ENCODE measurements at regions not wholly inside any gene's neighbourhood (a gene's known extent, or its start where the extent isn't known, plus 50 kb on each side); places are given as distances from the start of the nearest gene placed in this dataset.

- no peak for DNase-seq
- in situ Hi-C loops (cut with MboI): no loop called here
Observed at GRCh38 chr15:61613729-61614128, 384.6 kb upstream of the RORA start.

GRCh38 chr15:61613138-61613537 is 384.0 kb upstream of the RORA start:
- no peaks in the 10 kb centered on the region for H4K20me1 ChIP-seq (ENCODE audit: insufficient read depth)
- in situ Hi-C loops (cut with MboI): no loop called here
- H3K27me3 ChIP-seq (replicated peaks; ENCODE audit: insufficient read depth): no peaks in the 10 kb centered on the region
- H3K27ac ChIP-seq: no peak overlapping the region
- H3K4me1 ChIP-seq (ENCODE audit: insufficient read depth): no peaks in the 10 kb centered on the region
- H3K79me2 ChIP-seq (ENCODE audit: insufficient read depth): no peaks in the 10 kb centered on the region
- H3K9me2 ChIP-seq (ENCODE audit: insufficient read depth): no peaks in the 10 kb centered on the region
- H3F3A ChIP-seq (ENCODE audit: insufficient read depth): no peaks in the 10 kb centered on the region
- no peak for DNase-seq
- H2AFZ ChIP-seq: no peak overlapping the region
- TF ChIP-seq EZH2phosphoT487 (IDR thresholded peaks at IDR 0.05; ENCODE audit: insufficient read depth, low read depth) (no peak), EZH2 (IDR thresholded peaks at IDR 0.05; ENCODE audit: insufficient read depth, poor library complexity, severe bottlenecking) (no peak)
- no peak overlapping the region for H3K4me2 ChIP-seq (ENCODE audit: unreplicated experiment)
- H3K9me3 ChIP-seq (ENCODE audit: low read depth): no peaks in the 10 kb centered on the region
- H3K36me3 ChIP-seq (ENCODE audit: low read depth): no peaks in the 10 kb centered on the region
- H3K9ac ChIP-seq: no peak overlapping the region
- no peak overlapping the region for H3K4me3 ChIP-seq

More at GRCh38 chr15:61613729-61614128, 384.6 kb upstream of the RORA start:
- no peak overlapping the region for H2AFZ ChIP-seq
- no peaks in the 10 kb centered on the region for H3K79me2 ChIP-seq (ENCODE audit: insufficient read depth)
- H3K9me3 ChIP-seq (ENCODE audit: low read depth): no peaks in the 10 kb centered on the region
- H3K27ac ChIP-seq: no peak overlapping the region
- no peak overlapping the region for H3K9ac ChIP-seq
- H3K27me3 ChIP-seq (replicated peaks; ENCODE audit: insufficient read depth): no peaks in the 10 kb centered on the region
- no peaks in the 10 kb centered on the region for H3K36me3 ChIP-seq (ENCODE audit: low read depth)
- H3K9me2 ChIP-seq (ENCODE audit: insufficient read depth): no peaks in the 10 kb centered on the region
- no peak for TF ChIP-seq EZH2 (IDR thresholded peaks at IDR 0.05; ENCODE audit: insufficient read depth, poor library complexity, severe bottlenecking)
- no peaks in the 10 kb centered on the region for H4K20me1 ChIP-seq (ENCODE audit: insufficient read depth)
- H3K4me1 ChIP-seq (ENCODE audit: insufficient read depth): no peaks in the 10 kb centered on the region
- H3F3A ChIP-seq (ENCODE audit: insufficient read depth): no peaks in the 10 kb centered on the region
- no peak overlapping the region for H3K4me3 ChIP-seq
- H3K4me2 ChIP-seq (ENCODE audit: unreplicated experiment): no peak overlapping the region

DNA sequence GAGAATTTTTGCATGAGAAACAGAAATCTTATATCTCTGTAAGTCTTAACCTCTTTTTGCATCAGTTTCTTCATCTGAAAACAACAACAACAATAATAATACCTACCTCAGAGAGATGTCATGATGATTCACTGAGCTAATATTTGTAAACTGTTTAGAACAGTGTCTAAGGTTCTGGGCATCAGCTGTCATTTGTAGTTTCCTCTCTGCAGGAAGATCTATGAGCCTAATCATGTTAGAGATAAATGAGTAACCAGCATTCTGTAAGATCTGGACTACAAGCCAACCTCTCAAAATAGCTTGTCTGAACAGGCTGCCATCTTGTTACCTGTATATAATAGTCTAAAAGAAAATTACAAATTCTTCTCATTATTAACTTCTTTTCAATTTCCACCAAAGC is 383.0 kb upstream of the RORA start:
- Histone ChIP-seq H3K4me1 (ENCODE audit: insufficient read depth) (no peaks in the 10 kb centered on the region), H3K79me2 (ENCODE audit: insufficient read depth) (no peaks in the 10 kb centered on the region), H3K9me2 (ENCODE audit: insufficient read depth) (no peaks in the 10 kb centered on the region), H3K27me3 (replicated peaks; ENCODE audit: insufficient read depth) (no peaks in the 10 kb centered on the region), H3K9me3 (ENCODE audit: low read depth) (no peaks in the 10 kb centered on the region), H3K4me2 (ENCODE audit: unreplicated experiment) (no peak overlapping the region), H3K4me3 (no peak overlapping the region), H4K20me1 (ENCODE audit: insufficient read depth) (no peaks in the 10 kb centered on the region), H3K36me3 (ENCODE audit: low read depth) (no peaks in the 10 kb centered on the region), H2AFZ (no peak overlapping the region), H3K9ac (no peak overlapping the region), H3K27ac (no peak overlapping the region), H3F3A (ENCODE audit: insufficient read depth) (no peaks in the 10 kb centered on the region)
- in situ Hi-C loops (cut with MboI): no loop called here
- no peak for DNase-seq
- TF ChIP-seq EZH2phosphoT487 (IDR thresholded peaks at IDR 0.05; ENCODE audit: insufficient read depth, low read depth) (no peak), EZH2 (IDR thresholded peaks at IDR 0.05; ENCODE audit: insufficient read depth, poor library complexity, severe bottlenecking) (no peak)

GRCh38 chr15:61605343-61605742 is 376.2 kb upstream of the RORA start:
- no peaks in the 10 kb centered on the region for H3K9me3 ChIP-seq (ENCODE audit: low read depth)
- DNase-seq: no peak
- in situ Hi-C loops (cut with MboI): no loop called here

GRCh38 chr15:61598655-61599054 is 369.6 kb upstream of the RORA start:
- Histone ChIP-seq H3K4me2 (ENCODE audit: unreplicated experiment) (no peak overlapping the region), H3K9me3 (ENCODE audit: low read depth) (no peaks in the 10 kb centered on the region), H3K79me2 (ENCODE audit: insufficient read depth) (no peaks in the 10 kb centered on the region), H4K20me1 (ENCODE audit: insufficient read depth) (no peaks in the 10 kb centered on the region), H3K27me3 (replicated peaks; ENCODE audit: insufficient read depth) (no peaks in the 10 kb centered on the region), H3K4me3 (no peak overlapping the region), H3F3A (ENCODE audit: insufficient read depth) (no peaks in the 10 kb centered on the region), H3K9ac (no peak overlapping the region), H3K4me1 (ENCODE audit: insufficient read depth) (no peaks in the 10 kb centered on the region), H3K27ac (no peak overlapping the region), H3K9me2 (ENCODE audit: insufficient read depth) (no peaks in the 10 kb centered on the region), H3K36me3 (ENCODE audit: low read depth) (no peaks in the 10 kb centered on the region), H2AFZ (no peak overlapping the region)
- in situ Hi-C loops (cut with MboI): no loop called here
- TF ChIP-seq EZH2phosphoT487 (IDR thresholded peaks at IDR 0.05; ENCODE audit: insufficient read depth, low read depth) (no peak), EZH2 (IDR thresholded peaks at IDR 0.05; ENCODE audit: insufficient read depth, poor library complexity, severe bottlenecking) (no peak)
- no peak for DNase-seq
- 49 to 55% methylated on average over 11 of the region's 11 CpGs for WGBS, 2 experiments (ENCODE audit: low coverage in 1 of 2, low lambda C conversion rate in 2 of 2, missing lambda C conversion rate in 2 of 2)

More at GRCh38 chr15:61605343-61605742, 376.2 kb upstream of the RORA start:
- no peak overlapping the region for H3K27ac ChIP-seq
- no peaks in the 10 kb centered on the region for H3K27me3 ChIP-seq (replicated peaks; ENCODE audit: insufficient read depth)
- H3F3A ChIP-seq (ENCODE audit: insufficient read depth): no peaks in the 10 kb centered on the region
- no peaks in the 10 kb centered on the region for H3K79me2 ChIP-seq (ENCODE audit: insufficient read depth)
- H2AFZ ChIP-seq: no peak overlapping the region
- no peaks in the 10 kb centered on the region for H3K4me1 ChIP-seq (ENCODE audit: insufficient read depth)
- H3K4me2 ChIP-seq (ENCODE audit: unreplicated experiment): no peak overlapping the region
- no peak for TF ChIP-seq EZH2 (IDR thresholded peaks at IDR 0.05; ENCODE audit: insufficient read depth, poor library complexity, severe bottlenecking)
- no peak for TF ChIP-seq EZH2phosphoT487 (IDR thresholded peaks at IDR 0.05; ENCODE audit: insufficient read depth, low read depth)
- H3K4me3 ChIP-seq: no peak overlapping the region
- WGBS, 2 experiments (ENCODE audit: low coverage in 1 of 2, low lambda C conversion rate in 2 of 2, missing lambda C conversion rate in 2 of 2): 37 to 55% methylated on average over 6 of the region's 6 CpGs
- no peaks in the 10 kb centered on the region for H4K20me1 ChIP-seq (ENCODE audit: insufficient read depth)
- no peaks in the 10 kb centered on the region for H3K36me3 ChIP-seq (ENCODE audit: low read depth)
- H3K9me2 ChIP-seq (ENCODE audit: insufficient read depth): no peaks in the 10 kb centered on the region
- H3K9ac ChIP-seq: no peak overlapping the region
